Stromal cell of bone marrow (primary cell): ENCODE measurements at regions not wholly inside any gene's neighbourhood (a gene's known extent, or its start where the extent isn't known, plus 50 kb on each side); places are given as distances from the start of the nearest gene placed in this dataset.
"Not testable (repeated sequence)": the region's sequence is repeated elsewhere in the genome, so short reads cannot be mapped to it uniquely, and the experiment has no call there.

Experiments used
- DNase-seq: peaks from one replicate; pipeline ENCODE4 v3.0.0-alpha.2; 2012; ENCODE audit warnings: low read depth

- no peak for DNase-seq
These were observed 301.7 kb downstream of the BRD1 start for GRCh38 chr22:49525801-49526535.

DNA sequence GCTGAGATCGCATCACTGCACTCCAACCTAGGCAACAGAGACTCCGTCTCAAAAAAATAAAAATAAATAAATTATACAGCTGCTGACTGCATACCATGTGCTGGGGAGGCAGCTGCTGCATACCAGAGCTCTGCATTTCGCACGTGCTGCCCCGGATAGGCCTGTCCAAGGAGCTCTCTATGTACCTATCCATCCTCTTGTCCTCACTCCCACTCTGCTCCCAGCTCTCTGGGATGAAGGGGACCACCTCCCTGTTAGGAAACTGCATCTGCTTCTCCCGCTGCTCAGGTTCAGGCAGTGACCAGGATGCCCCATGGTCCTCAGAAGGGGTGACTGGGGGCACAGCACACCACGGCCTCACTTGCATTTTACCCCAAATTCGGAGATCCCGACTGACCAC is 302.3 kb downstream of the BRD1 start:
- no peak for DNase-seq

DNA sequence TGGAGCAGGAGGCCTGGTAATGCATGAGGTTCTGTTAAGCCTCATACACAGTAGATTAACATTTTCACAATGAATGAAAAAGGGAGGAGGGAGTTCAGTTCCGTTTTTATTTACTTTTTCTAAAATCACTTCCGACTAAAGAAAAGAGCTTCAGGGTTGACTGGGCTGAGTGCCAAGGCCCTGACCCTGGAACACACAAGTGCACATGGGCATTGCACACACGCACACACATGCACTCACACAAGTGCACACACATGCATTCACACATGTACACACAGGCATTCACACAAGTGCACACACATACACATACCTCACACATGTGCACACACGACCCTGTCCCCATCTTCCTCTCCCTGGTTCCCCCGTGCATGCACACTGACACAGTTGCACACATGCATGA is 303.3 kb downstream of the BRD1 start:
- no peak for DNase-seq

- no peak for DNase-seq
These were observed 304.2 kb downstream of the BRD1 start for GRCh38 chr22:49523374-49524008.

GRCh38 chr22:49522582-49523373 is 304.9 kb downstream of the BRD1 start:
- DNase-seq = no peak

GRCh38 chr22:49521787-49522224 is 305.9 kb downstream of the BRD1 start:
- DNase-seq = no peak

- DNase-seq = no peak
These were observed 308.4 kb downstream of the BRD1 start for GRCh38 chr22:49519117-49519737.

DNA sequence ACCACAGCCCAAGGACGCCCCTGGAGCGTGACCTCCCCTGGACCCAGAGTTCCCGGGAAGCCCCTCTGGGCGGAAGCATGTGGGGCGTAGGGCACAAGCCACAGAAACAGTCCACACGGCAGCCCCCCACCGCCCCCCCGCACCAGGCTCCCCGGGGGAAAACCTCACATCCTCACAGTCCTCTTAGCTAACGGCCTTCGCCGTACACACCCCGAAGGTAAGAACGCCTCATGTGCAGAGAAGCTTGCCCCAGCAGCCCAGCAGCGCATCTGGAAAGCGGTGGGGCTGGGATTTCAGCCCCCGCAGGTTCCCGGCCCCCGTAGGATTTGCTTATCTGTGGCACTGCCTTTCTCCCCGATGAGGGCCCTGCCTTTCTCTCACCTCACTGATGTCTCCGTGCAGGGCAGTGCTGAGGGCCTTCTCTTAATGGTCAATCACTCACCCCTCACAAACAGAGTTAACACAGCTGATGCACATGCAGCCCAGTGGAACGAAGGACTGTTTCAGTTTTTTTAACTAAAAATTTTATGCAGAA is 309.2 kb downstream of the BRD1 start:
- no peak for DNase-seq

DNA sequence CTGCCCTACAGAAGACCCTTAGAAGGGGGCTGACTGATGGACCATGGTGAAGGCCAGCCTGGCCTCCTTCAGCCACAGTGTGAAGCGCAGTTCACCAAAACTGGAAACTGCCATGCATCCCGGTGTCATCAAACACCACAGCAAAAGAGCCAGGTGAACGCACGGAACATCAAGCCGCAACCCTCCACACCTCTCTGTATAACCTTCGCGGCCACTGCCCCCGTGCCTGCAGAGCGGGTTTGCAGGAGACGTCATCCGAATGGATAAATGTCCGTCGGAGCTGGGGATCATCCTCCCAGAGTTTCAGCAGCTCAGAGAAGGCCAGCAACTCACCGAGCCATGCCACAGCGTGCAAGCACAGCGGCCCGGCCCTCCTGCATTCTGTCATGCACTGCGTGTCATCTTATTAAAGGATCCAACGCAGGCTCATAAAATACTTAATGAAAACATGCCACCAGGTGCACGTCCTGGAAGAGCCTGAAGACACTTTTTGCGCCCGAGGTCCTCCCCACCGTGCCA is 309.9 kb downstream of the BRD1 start:
- no peak for DNase-seq

GRCh38 chr22:49517211-49517610 is 310.5 kb downstream of the BRD1 start:
- DNase-seq = no peak

- no peak for DNase-seq
These were observed 312.2 kb downstream of the BRD1 start for GRCh38 chr22:49515475-49515874.

DNA sequence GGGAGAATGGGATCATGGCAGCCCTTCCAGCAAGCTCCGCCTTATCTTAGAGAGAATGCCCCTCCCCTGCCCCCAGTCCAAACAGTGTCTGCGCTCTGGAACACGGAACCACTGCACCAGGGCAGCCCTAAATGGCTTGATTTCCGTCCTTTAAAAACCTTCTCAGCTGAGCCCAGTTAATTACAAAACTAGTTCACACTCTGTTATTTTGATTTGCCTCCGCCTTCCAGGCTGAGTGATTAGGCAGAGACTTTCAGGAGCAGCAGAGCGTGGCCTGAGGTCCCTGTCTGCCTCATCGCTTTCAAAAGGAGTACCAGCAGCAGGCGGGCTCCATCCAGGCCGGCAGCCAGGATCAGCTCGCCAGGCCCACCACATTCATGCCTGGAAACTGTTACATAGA is 313.0 kb downstream of the BRD1 start:
- no peak for DNase-seq

DNA sequence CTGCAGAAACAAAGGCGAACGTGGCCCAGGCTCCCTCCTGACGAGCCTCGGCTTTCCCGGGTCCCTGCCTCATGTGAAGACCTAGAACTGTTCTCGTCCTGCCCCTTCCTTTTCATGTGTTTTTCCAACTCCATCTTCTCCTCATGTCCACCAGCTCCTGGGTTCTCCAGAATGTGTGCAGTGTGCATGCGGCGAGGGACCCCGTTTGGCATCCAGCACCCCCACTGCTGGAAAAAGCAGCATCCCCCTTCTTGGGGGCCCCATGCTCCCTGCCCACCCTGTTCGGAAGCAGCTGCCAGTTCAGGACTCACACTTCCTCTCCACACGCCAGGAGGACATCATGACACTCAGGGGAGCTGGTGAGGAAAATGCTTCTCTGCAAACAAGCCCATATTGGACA is 313.5 kb downstream of the BRD1 start:
- DNase-seq = no peak

- DNase-seq = no peak
These were observed 314.3 kb downstream of the BRD1 start for GRCh38 chr22:49513358-49513851.

DNA sequence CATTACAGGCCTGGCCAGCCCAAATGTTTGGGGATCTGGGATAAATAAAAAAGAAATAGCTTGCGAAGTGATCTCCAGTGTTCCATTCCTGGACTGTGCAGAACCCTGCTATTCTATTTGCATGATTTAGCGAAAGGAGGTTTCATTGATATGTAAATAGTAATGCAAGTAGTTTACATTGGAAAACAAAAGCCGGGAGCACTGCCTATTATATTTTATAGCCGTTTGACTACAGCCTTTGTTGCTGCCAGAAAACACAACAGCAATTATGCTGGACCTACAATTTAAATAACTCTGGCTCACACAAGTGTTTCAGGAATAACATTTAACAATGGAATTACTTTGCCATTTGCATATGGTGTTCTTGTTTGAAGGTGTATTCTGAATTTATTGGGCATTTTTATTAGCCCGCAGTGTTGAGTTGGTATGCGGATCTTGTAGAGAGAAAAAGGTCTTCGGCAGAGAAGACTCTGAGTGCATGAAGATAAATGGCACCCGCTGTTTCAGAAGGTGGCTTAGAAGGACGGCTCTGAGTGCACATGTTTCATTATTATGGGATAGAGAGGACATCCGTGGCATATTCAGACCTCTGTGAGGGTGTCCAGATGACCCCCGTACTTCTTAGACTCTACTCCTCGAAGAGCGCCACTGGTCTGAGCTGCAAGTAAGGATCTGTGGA is 315.0 kb downstream of the BRD1 start:
- DNase-seq = no peak

GRCh38 chr22:49511393-49512189 is 316.1 kb downstream of the BRD1 start:
- not testable (repeated sequence) for DNase-seq

DNA sequence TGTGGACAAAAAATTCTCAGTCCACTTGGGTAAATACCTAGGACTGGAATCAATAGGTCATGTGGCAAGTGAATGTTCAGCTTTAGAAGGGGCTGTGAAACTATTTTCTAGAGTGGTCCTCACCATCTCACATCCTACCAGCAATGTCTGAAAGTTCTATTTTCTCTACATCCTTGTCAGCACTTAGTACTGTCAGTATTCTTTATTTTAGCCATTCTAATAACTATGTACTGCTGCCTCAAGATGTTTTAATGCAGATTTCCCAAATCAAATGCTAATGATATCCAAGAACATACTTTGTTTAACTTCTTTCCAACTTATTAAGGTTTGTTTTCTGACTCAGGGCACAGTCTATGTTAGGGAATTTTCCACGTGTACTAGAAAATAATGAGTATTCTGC is 317.0 kb downstream of the BRD1 start:
- DNase-seq = no peak

DNA sequence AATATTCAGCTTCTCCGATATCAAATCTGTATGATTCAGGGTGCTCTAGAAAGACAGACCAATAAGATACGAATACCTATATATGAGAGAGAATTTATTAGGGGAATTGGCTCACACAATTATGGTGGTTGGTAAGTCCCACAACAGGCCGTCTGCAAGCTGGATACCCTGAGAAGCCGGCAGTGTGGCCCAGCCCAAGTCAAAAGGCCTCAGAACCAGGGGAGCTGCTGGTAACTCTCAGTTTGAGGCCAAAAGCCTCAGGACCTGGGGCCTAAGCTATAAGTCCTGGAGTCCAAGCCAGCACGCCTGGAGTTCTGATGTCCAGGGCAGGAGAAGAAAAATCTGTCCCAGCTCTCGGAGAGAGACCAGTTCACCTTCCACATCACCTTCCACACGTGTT is 318.7 kb downstream of the BRD1 start:
- DNase-seq = no peak

DNA sequence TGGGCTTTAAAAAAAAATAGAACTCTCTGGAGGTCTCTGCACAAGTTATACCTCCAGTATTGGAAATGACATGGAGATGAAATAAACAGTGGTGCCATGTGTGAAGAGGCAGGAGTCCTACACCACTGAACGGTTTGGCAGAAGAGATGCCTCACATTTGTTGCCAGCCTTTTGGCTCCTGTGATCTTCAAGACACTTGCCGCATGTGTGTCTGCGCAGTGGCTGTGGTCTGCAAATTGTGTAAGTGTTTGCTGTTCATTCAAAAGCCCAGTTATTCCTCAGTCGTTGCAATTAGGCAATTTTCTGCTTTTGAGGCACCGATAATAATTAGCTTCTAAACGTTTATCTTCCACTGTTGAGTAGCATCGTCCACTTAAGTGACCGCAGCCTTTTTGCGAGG is 319.1 kb downstream of the BRD1 start:
- DNase-seq = no peak

- no peak for DNase-seq
These were observed 319.9 kb downstream of the BRD1 start for GRCh38 chr22:49507607-49508292.
